Gastrocnemius medialis (tissue), 4 donors: ENCODE measurements at regions not wholly inside any gene's neighbourhood (a gene's known extent, or its start where the extent isn't known, plus 50 kb on each side); places are given as distances from the start of the nearest gene placed in this dataset.

Experiments used
- ATAC-seq, 2 donors: fragments of 150-250 bp; one replicate each; pipeline ENCODE4 v1.9.1; 2016
- DNase-seq, 2 donors: peaks; one replicate each; pipeline ENCODE4 v3.0.0-alpha.2; 2019
- H3K27ac ChIP-seq, 4 donors: fragments of 200-600 bp; sonication (generic); 1 replicate in 1 of 4; 2 replicates in 3 of 4; pipeline ENCODE4 v1.5.1; 2016 to 2018; ENCODE audit warnings: mild to moderate bottlenecking in 2 of 4, moderate library complexity in 1 of 4
- H3K27me3 ChIP-seq, 3 donors: fragments of 200-600 bp; sonication (generic) in 2 of 3; 1 replicate in 1 of 3; 2 replicates in 2 of 3; pipeline versions ENCODE4 v1.5.1 to v1.6.0; 2016 to 2019; ENCODE audit warnings: mild to moderate bottlenecking in 1 of 3, moderate library complexity in 1 of 3
- H3K36me3 ChIP-seq, 2 donors: fragments of 200-600 bp; sonication (generic) in 1 of 2; one replicate each; pipeline ENCODE4 v1.5.1; 2017 to 2018
- H3K4me1 ChIP-seq, 2 donors: fragments of 200-600 bp; sonication (generic) in 1 of 2; one replicate each; pipeline ENCODE4 v1.5.1; 2016 to 2017; ENCODE audit warnings: mild to moderate bottlenecking in 2 of 2
- H3K4me3 ChIP-seq, 4 donors: fragments of 200-600 bp; sonication (generic) in 3 of 4; 1 replicate in 1 of 4; 2 replicates in 3 of 4; pipeline ENCODE4 v1.5.1; 2016 to 2019; ENCODE audit warnings: mild to moderate bottlenecking in 2 of 4
- H3K9me3 ChIP-seq, 3 donors: fragments of 200-600 bp; sonication (generic) in 2 of 3; 1 replicate in 1 of 3; 2 replicates in 2 of 3; pipeline ENCODE4 v1.5.1; 2016 to 2019
- POLR2A ChIP-seq, 2 donors: fragments of 450-650 bp; IDR thresholded peaks; one replicate each; pipeline ENCODE4 v1.6.1; 2017; ENCODE audit warnings: antibody characterized with exemption in 2 of 2, mild to moderate bottlenecking in 2 of 2, moderate library complexity in 2 of 2
- in situ Hi-C, 4 donors: fragments of 200-750 bp; cut with MboI; loops; one replicate each; pipeline versions ENCODE4 v1.15.0 to v1.8.0; 2017; ENCODE audit warnings: low sequenced_read_pairs in 4 of 4
- intact Hi-C: fragments of 100-400 bp; cut with DNase I; formaldehyde crosslinking; loops from one replicate; pipeline ENCODE4 v1.15.1; 2023; ENCODE audit warnings: low total_unique reads
- TF ChIP-seq, protein P1 (sequence below), 5 experiments: fragments of 450-650 bp in 3 of 5; fragments of 200-600 bp in 2 of 5; sonication (generic) in 2 of 5; IDR thresholded peaks in 4 of 5; conservative IDR thresholded peaks in 1 of 5; 1 replicate in 4 of 5; 2 replicates in 1 of 5; pipeline ENCODE4 v1.5.1; 2016 to 2019; ENCODE audit warnings: antibody characterized with exemption in 5 of 5, mild to moderate bottlenecking in 3 of 5, moderate library complexity in 3 of 5

DNA sequence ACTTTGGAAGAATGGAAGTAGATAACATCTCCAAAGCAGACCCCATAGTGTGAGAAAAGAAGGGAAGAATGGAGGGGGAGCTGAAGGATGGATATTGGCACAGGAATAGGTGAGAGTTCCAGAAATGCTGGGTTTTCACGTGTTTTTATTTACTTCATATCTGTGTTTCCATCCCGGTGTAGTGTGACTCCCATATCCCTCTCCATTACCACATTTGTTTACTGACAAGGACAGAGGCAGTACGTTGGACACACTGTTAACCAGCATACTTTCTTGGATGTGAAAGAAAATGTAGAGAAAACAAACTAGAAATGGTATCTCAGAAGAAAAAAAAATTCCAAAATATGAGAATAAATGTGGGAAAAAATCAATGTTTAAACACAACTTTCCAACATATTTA, 124.4 kb upstream of the PFKP start:
- in situ Hi-C loops = loop anchor here in 1 of 4 donors (25.0 kb wide), 1 partner anchor 244 kb away; no protein-coding TSS in a partner anchor
- H3K27me3 ChIP-seq = peaks cover 0 to 12% (median 0%) of the 10 kb centered on the region in 3 donors
- intact Hi-C loops = no loop called here

DNA sequence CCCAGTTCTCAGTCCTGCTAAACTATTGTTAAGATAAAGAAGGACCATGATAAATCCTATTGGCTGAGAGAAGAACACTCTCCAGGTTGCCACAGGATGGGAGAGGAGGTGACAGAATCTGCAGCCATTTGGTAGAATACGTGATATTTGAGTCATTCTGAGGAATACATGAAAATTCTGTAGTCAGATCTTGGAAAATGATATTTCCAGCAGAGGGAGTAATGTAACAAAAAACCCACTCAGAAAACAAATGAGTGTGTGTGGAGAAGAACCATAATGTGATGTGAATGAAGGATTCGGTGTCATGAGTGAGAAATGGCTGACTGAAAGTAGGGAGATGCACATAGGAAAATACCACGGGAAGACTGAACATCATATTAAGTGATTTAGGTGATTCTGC, 128.5 kb upstream of the PFKP start:
- Histone ChIP-seq H3K4me3 (no peak overlapping the region), H3K9me3 (no peaks in the 10 kb centered on the region), H3K4me1 (no peaks in the 10 kb centered on the region), H3K36me3 (no peaks in the 10 kb centered on the region), H3K27ac (no peak overlapping the region), H3K27me3 (peaks cover 0 to 16% (median 12%) of the 10 kb centered on the region in 3 donors)
- intact Hi-C loops (no loop called here), in situ Hi-C loops (loop anchor here in 1 of 4 donors (25.0 kb wide), 1 partner anchor 248 kb away; no protein-coding TSS in a partner anchor)
- no peak for DNase-seq
- no peak for TF ChIP-seq POLR2A (IDR thresholded peaks at IDR 0.05)
- TF ChIP-seq, protein P1, sequence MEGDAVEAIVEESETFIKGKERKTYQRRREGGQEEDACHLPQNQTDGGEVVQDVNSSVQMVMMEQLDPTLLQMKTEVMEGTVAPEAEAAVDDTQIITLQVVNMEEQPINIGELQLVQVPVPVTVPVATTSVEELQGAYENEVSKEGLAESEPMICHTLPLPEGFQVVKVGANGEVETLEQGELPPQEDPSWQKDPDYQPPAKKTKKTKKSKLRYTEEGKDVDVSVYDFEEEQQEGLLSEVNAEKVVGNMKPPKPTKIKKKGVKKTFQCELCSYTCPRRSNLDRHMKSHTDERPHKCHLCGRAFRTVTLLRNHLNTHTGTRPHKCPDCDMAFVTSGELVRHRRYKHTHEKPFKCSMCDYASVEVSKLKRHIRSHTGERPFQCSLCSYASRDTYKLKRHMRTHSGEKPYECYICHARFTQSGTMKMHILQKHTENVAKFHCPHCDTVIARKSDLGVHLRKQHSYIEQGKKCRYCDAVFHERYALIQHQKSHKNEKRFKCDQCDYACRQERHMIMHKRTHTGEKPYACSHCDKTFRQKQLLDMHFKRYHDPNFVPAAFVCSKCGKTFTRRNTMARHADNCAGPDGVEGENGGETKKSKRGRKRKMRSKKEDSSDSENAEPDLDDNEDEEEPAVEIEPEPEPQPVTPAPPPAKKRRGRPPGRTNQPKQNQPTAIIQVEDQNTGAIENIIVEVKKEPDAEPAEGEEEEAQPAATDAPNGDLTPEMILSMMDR (IDR thresholded peaks at IDR 0.05 in 4 of 5, conservative IDR thresholded peaks at IDR 0.05 in 1 of 5) = no peak
- ATAC-seq = no peak

More for the DNA sequence above, 124.4 kb upstream of the PFKP start:
- no peaks in the 10 kb centered on the region for H3K9me3 ChIP-seq
- DNase-seq (no peak), ATAC-seq (no peak)
- H3K27ac ChIP-seq = no peak overlapping the region
- TF ChIP-seq, protein P1 (IDR thresholded peaks at IDR 0.05 in 4 of 5, conservative IDR thresholded peaks at IDR 0.05 in 1 of 5) = no peak
- no peak for TF ChIP-seq POLR2A (IDR thresholded peaks at IDR 0.05)
- no peaks in the 10 kb centered on the region for H3K4me1 ChIP-seq
- no peaks in the 10 kb centered on the region for H3K36me3 ChIP-seq
- H3K4me3 ChIP-seq = no peak overlapping the region

DNA sequence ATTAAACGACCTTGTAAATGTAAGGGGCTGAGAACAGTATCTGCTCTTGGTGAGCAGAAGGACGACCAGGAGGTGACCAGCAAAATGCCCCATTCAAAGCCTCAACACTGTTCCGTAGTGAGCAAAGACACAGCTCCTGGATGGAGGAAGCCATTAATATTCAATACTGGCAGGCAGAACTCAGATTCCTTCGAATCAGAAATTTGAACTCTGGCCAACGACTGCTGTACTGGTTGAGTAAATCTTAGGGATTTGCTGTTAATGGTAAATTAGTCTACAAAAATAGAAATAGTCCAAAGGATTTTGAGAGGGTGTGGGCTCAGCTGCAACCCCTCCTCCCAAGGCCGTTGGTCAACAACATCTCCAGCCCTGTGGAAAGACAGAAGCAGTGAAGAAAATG, 130.5 kb upstream of the PFKP start:
- intact Hi-C loops = no loop called here
- Histone ChIP-seq H3K27ac (no peak overlapping the region), H3K4me1 (no peaks in the 10 kb centered on the region), H3K27me3 (peaks cover 0 to 16% (median 12%) of the 10 kb centered on the region in 3 donors), H3K4me3 (no peak overlapping the region), H3K9me3 (no peaks in the 10 kb centered on the region), H3K36me3 (no peaks in the 10 kb centered on the region)
- TF ChIP-seq, protein P1 (IDR thresholded peaks at IDR 0.05 in 4 of 5, conservative IDR thresholded peaks at IDR 0.05 in 1 of 5) = no peak
- no peak for TF ChIP-seq POLR2A (IDR thresholded peaks at IDR 0.05)
- in situ Hi-C loops = loop anchor here in 1 of 4 donors (25.0 kb wide), 1 partner anchor 250 kb away; no protein-coding TSS in a partner anchor
- DNase-seq (no peak), ATAC-seq (no peak)

DNA sequence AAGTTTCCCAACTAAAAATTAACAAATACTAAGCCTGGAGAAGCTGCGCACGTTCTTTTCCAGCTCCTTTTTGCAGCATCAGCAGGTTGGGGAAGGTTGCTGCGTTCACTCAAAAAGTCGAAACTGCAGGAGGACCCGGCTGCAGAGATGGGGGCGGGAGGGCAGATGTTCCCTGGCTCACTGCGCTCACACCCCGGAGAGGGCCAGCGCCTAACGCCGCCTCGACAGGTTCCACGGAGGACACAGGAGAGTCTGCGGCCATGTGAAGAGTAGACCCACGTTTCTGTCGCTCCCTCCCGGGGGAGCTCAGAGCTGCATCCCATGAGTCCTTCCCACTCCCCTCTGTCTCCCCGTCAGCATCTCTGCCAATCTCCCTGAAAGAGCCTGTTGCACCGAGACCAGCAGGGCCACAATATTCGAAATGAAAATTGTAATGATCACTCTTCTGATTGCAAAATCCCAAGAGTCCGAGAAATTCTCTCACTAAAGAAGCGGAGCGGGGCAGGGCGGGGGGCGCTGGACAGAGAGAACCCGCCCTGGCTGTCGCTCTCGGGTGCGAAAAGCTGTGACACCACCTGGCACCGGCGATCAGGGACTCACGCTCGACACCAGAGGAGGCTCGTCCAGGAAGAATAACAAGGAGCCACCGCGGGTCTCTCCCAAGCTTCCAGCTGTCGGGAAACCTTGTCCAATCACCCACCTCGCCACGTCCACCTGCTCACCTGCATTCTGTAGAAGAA, 131.5 kb upstream of the PFKP start:
- Histone ChIP-seq H3K27me3 (peaks cover 0 to 16% (median 12%) of the 10 kb centered on the region in 3 donors), H3K4me3 (no peak overlapping the region), H3K27ac (no peak overlapping the region), H3K4me1 (no peaks in the 10 kb centered on the region), H3K36me3 (no peaks in the 10 kb centered on the region), H3K9me3 (no peaks in the 10 kb centered on the region)
- TF ChIP-seq, protein P1 (IDR thresholded peaks at IDR 0.05 in 4 of 5, conservative IDR thresholded peaks at IDR 0.05 in 1 of 5) = no peak
- no peak for TF ChIP-seq POLR2A (IDR thresholded peaks at IDR 0.05)
- DNase-seq (no peak), ATAC-seq (no peak)
- intact Hi-C loops (no loop called here), in situ Hi-C loops (loop anchor here in 1 of 4 donors (25.0 kb wide), 1 partner anchor 251 kb away; no protein-coding TSS in a partner anchor)
